ENCODE measurements at regions not wholly inside any gene's neighbourhood (a gene's known extent, or its start where the extent isn't known, plus 50 kb on each side); places are given as distances from the start of the nearest gene placed in this dataset.

- DNase-seq: no peak
Measured at GRCh38 chr3:16658004-16658924, 53.0 kb upstream of the DAZL start.

GRCh38 chr3:16658925-16659793 lies 53.9 kb upstream of the DAZL start:
- no peak for DNase-seq

- no peak for DNase-seq
Measured at GRCh38 chr3:16663854-16664712, 58.9 kb upstream of the DAZL start.

DNA sequence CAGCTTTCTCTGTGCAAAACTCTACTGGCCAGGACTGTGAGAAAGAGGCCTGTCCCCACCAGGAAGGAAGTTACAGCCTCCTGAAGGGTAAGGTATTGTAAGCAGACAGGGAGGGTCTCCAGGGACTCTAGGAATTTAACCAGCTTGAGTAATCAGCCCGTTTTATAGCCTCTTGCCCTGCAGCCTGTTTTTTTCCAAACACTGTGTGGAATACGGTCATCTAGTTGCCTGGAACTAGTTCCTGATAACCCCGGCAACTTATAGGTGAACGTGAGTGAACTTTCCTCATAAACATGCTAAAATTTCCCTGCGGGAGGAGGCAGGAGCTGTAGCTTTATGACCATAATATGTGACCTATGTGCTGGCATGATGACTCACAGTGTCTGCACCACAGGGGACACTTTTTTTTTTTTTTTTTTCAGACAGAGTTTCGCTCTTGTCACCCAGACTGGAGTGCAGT lies 60.1 kb upstream of the DAZL start:
- DNase-seq: no peak

DNA sequence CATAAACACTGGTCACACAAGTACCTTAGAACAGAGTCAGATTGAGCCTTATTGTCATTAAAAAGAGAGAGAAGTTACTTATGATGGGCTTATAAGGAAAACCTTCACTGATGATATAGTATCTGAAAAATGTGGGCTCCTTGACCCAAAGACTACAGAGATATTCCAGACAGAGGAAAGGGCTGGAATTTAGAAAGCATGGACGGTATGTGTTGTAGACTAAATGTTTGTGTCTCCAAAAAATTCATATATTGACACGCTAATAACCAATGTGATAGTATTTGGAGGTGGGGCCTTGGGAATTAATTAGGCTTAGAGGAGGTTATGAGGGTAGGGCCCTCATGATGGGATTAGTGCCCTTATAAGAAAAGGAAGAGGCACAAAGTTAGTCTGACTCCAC lies 61.0 kb upstream of the DAZL start:
- DNase-seq: no peak

DNA sequence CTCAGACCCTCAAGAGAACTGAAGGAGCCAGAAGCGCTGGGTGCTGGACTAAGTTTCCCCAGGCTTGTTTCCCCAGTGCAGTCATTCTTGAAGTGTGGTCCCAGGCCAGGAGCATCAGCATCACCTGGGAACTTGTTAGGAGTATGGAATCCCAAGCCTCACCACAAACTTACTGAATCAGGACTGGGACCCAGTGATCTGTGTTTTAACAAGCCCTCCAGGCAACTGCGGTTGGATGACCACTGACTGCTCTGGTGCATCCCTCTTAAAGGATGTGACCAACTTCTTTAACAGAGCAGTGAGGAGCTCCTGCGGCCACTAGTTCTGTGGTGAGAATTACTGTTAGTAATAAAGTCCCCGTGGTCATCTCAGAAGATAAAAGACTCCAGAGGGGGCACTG lies 62.4 kb upstream of the DAZL start:
- no peak for DNase-seq

GRCh38 chr3:16668776-16669545 lies 63.7 kb upstream of the DAZL start:
- DNase-seq: no peak

- DNase-seq: no peak
Measured at GRCh38 chr3:16670191-16670590, 65.0 kb upstream of the DAZL start.

- DNase-seq: no peak
Measured at GRCh38 chr3:16671690-16672089, 66.5 kb upstream of the DAZL start.

- DNase-seq: no peak
Measured at GRCh38 chr3:16673530-16673929, 68.3 kb upstream of the DAZL start.

DNA sequence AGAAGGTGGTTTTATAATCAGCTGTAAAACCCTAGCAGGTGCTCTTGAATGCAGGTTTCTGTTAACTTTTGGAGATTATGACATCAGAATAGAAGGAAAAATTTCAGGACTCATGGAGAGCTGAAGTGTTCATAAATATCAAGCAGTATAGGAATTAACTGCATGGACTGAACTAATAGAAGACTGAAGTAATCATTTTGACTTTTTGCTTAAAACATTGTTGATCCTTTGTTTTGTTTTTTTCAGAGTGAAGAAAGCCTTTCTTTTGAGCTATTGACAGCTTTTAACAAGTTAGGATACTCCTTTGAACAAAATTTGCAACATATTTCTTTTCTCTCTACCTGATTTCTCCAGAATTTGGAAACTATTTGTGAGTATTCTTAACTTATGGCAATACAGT lies 70.6 kb upstream of the DAZL start:
- no peak for DNase-seq

DNA sequence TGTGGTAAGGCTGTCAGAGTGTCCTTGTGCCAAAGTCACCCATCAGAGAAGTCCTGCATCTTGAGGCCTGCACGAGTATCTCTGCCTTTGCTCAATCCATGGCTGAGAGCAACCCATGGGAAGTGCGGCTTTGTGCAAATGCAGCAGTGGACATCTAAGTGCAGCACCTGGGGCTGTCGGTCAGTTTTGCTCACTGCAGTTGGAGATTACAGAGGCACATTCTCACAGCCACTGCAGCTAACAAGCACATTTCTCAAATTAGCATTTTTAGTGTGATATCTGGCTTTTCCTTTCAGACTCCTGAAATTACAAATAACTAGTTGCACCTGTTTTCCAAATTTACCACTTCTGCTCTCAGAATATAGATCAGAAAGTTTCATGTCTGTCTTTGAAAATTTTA lies 81.5 kb upstream of the DAZL start:
- no peak for DNase-seq

DNA sequence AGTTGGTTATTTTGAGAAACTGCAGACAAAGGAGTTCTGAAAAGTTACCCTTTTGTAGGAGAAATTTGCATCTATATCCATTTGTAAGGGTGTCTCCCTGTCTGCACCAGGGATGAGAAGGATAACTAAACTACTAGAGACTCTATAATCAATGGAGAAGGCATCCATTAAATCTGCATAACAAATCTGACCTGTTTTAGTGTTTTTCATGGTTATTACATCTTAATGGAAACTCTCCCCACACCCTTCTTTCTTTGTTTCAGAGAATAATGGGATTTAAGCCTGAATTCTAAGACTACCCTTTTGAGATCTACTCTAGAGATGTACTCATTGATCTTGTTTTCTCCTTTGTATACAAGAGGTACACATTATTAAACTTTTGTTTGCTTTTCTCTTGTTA lies 82.0 kb upstream of the DAZL start:
- DNase-seq: no peak

DNA sequence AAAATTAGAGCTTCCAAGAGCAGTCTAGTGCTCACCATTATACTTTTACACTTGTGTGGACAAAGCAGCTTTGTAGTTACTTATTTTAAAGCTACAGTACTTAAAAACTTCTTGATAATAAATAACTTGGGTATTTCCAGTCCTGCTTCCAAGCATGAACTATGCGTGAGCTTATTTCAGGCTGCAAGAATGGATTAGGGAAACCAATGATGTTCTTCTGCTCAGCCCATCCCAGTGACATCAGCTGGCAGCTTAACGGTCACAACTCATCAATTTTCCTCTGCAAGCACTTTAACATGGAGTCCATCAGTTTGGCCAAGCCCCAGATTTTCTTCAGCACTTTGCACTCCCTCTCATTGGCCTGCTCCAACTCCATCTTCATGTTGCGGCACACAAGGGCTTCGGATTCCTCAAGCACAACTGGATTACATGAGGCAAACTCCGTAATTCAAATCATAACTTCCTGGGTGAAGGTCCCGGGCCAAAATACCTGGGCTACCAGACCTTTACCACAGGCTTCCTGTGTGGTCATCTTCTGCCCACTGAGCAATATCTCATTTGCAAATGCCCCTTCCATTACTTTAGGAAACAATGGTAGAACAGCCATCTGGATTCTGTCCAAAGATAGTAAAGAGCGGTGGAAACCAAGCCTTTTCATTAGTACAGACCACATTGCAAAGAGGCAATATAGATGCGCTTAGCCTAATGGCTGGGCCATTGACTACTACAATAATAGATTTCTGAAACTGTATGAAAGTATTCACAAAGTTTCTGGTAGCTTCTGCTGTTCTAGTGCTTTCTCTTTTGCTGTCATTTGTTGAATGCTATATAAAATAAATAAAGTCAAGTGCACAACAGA lies 87.5 kb upstream of the DAZL start:
- no peak for DNase-seq

GRCh38 chr3:16693820-16694219 lies 88.6 kb upstream of the DAZL start:
- DNase-seq: no peak

- no peak for DNase-seq
Measured at GRCh38 chr3:16695710-16696109, 90.5 kb upstream of the DAZL start.

- no peak for DNase-seq
Measured at GRCh38 chr3:16697443-16698147, 92.4 kb upstream of the DAZL start.

GRCh38 chr3:16700651-16701050 lies 95.4 kb upstream of the DAZL start:
- DNase-seq: no peak

GRCh38 chr3:16704941-16705340 lies 99.7 kb upstream of the DAZL start:
- DNase-seq: no peak

GRCh38 chr3:16707260-16707659 lies 102.0 kb upstream of the DAZL start:
- DNase-seq: no peak
